H1 (cell line): ENCODE measurements at regions not wholly inside any gene's neighbourhood (a gene's known extent, or its start where the extent isn't known, plus 50 kb on each side); places are given as distances from the start of the nearest gene placed in this dataset.

ENCODE experiments used
- CTCF ChIA-PET: fragments of 300-600 bp; sonication (Branson Sonifier 250); formaldehyde crosslinking; loops from one replicate; lab custom pipeline; 2021; ENCODE audit not compliant: partially characterized antibody; lab: Charles Lee
- POLR2A ChIA-PET: fragments of 300-600 bp; sonication (Branson Sonifier 250); formaldehyde crosslinking; loops from one replicate; lab custom pipeline; 2021; ENCODE audit warnings: inconsistent platforms; ENCODE audit not compliant: partially characterized antibody; lab: Charles Lee
- DNase-seq, 2 experiments: peaks; one replicate each; pipeline versions ENCODE4 v3.0.0 to v3.0.0-alpha.2; 2010 to 2022; ENCODE audit warnings: low spot score in 2 of 2, low read depth in 1 of 2, mixed read lengths in 1 of 2
- FAIRE-seq: peaks from 2 replicates; lab custom pipeline; 2011; peaks lifted over from hg19 to GRCh38; lab: Jason Lieb, UNC
- H2AFZ ChIP-seq: 2 replicates; pipeline ENCODE4 v1.8.1; 2012; ENCODE audit warnings: low read length, inconsistent platforms
- H2AK5ac ChIP-seq: 2 replicates; pipeline ENCODE4 v1.6.1; 2013; ENCODE audit warnings: low read depth, low read length
- H2BK120ac ChIP-seq: replicated peaks from 2 replicates; pipeline ENCODE3; 2013; ENCODE audit warnings: low read depth, low read length, inconsistent platforms
- H2BK12ac ChIP-seq: 2 replicates; pipeline ENCODE4 v1.6.1; 2013; ENCODE audit warnings: low read depth, low read length
- H2BK15ac ChIP-seq: 2 replicates; pipeline ENCODE4 v1.6.1; 2013; ENCODE audit warnings: low read length
- H2BK20ac ChIP-seq: 2 replicates; pipeline ENCODE4 v1.6.1; 2013; ENCODE audit warnings: low read length
- H2BK5ac ChIP-seq: 2 replicates; pipeline ENCODE4 v1.6.1; 2013; ENCODE audit warnings: low read depth, low read length
- H3K14ac ChIP-seq: 2 replicates; pipeline ENCODE4 v1.6.1; 2013; ENCODE audit warnings: inconsistent platforms; ENCODE audit not compliant: insufficient read length
- H3K18ac ChIP-seq: 2 replicates; pipeline ENCODE4 v1.6.1; 2013; ENCODE audit warnings: low read length; ENCODE audit errors: extremely low read depth
- H3K23ac ChIP-seq: 2 replicates; pipeline ENCODE4 v1.6.1; 2013; ENCODE audit warnings: inconsistent platforms; ENCODE audit not compliant: insufficient read length
- H3K23me2 ChIP-seq: 2 replicates; pipeline ENCODE4 v1.6.1; 2013; ENCODE audit warnings: low read depth, low read length
- H3K27ac ChIP-seq: 2 replicates; pipeline ENCODE4 v1.6.1; 2011; ENCODE audit warnings: low read depth, low read length, inconsistent platforms
- H3K27me3 ChIP-seq, 4 experiments: replicated peaks in 1 of 4; 1 replicate in 1 of 4; 2 replicates in 3 of 4; pipeline versions ENCODE4 v1.6.1 to v1.8.1; 2011 to 2013; ENCODE audit warnings: low read length in 3 of 4, mild to moderate bottlenecking in 3 of 4, inconsistent platforms in 2 of 4, mixed read lengths in 2 of 4, moderate library complexity in 1 of 4; ENCODE audit not compliant: control insufficient read depth in 3 of 4, insufficient read depth in 3 of 4; ENCODE audit errors: extremely low read depth in 1 of 4
- H3K36me3 ChIP-seq, 4 experiments: 2 replicates each; pipeline versions ENCODE4 v1.6.1 to v1.8.1; 2011 to 2013; ENCODE audit warnings: mild to moderate bottlenecking in 4 of 4, low read length in 3 of 4, moderate library complexity in 2 of 4, control low read depth in 1 of 4, inconsistent platforms in 1 of 4; ENCODE audit not compliant: insufficient read depth in 4 of 4, control insufficient read depth in 2 of 4
- H3K4ac ChIP-seq: replicated peaks from 2 replicates; pipeline ENCODE3; 2013; ENCODE audit warnings: low read length, low read depth, mixed read lengths, inconsistent platforms; ENCODE audit not compliant: insufficient read length
- H3K4me1 ChIP-seq, 4 experiments: replicated peaks in 1 of 4; 1 replicate in 1 of 4; 2 replicates in 3 of 4; pipeline versions ENCODE4 v1.6.1 to v1.8.1; 2011 to 2013; ENCODE audit warnings: low read length in 3 of 4, inconsistent platforms in 2 of 4, mixed read lengths in 1 of 4; ENCODE audit not compliant: insufficient read depth in 4 of 4, control insufficient read depth in 3 of 4
- H3K4me2 ChIP-seq, 2 experiments: 2 replicates each; pipeline versions ENCODE4 v1.6.1 to v1.8.1; 2011 to 2013; ENCODE audit warnings: low read depth in 2 of 2, low read length in 2 of 2, control low read depth in 1 of 2, inconsistent platforms in 1 of 2, mild to moderate bottlenecking in 1 of 2; ENCODE audit not compliant: insufficient read depth in 1 of 2
- H3K4me3 ChIP-seq, 4 experiments: fragments of 200-600, 300-600 bp in 1 of 4; sonication (generic), shearing (Covaris generic), sonication (Bioruptor Twin) in 1 of 4; 2 replicates each; pipeline versions ENCODE4 v1.5.1 to v1.8.1; 2011 to 2016; ENCODE audit warnings: low read length in 4 of 4, low read depth in 3 of 4, control low read depth in 2 of 4, inconsistent platforms in 2 of 4, mild to moderate bottlenecking in 2 of 4, mixed read lengths in 1 of 4, moderate library complexity in 1 of 4; ENCODE audit not compliant: insufficient read depth in 2 of 4; ENCODE audit errors: extremely low read depth in 1 of 4
- H3K56ac ChIP-seq: replicated peaks from 2 replicates; pipeline ENCODE3; 2013; ENCODE audit warnings: low read depth, mild to moderate bottlenecking, mixed read lengths, low read length, inconsistent platforms; ENCODE audit not compliant: insufficient read length
- H3K79me1 ChIP-seq: 2 replicates; pipeline ENCODE4 v1.6.1; 2013; ENCODE audit warnings: low read depth, low read length, control low read depth
- H3K79me2 ChIP-seq, 2 experiments: 2 replicates each; pipeline versions ENCODE4 v1.6.1 to v1.8.1; 2012 to 2013; ENCODE audit warnings: low read length in 2 of 2, mild to moderate bottlenecking in 2 of 2, inconsistent platforms in 1 of 2; ENCODE audit not compliant: insufficient read depth in 2 of 2, control insufficient read depth in 1 of 2
- H3K9ac ChIP-seq, 4 experiments: replicated peaks in 1 of 4; 1 replicate in 1 of 4; 2 replicates in 3 of 4; pipeline versions ENCODE4 v1.6.1 to v1.8.1; 2011 to 2013; ENCODE audit warnings: low read depth in 3 of 4, low read length in 3 of 4, control low read depth in 2 of 4, mild to moderate bottlenecking in 2 of 4, moderate library complexity in 2 of 4, inconsistent platforms in 1 of 4; ENCODE audit errors: extremely low read depth in 1 of 4
- H3K9me3 ChIP-seq, 2 experiments: 2 replicates each; pipeline versions ENCODE4 v1.6.1 to v1.8.1; 2012 to 2013; ENCODE audit warnings: mild to moderate bottlenecking in 2 of 2, moderate library complexity in 2 of 2, control low read depth in 1 of 2, inconsistent platforms in 1 of 2, low read depth in 1 of 2, low read length in 1 of 2, mixed read lengths in 1 of 2; ENCODE audit not compliant: insufficient read depth in 2 of 2
- H4K20me1 ChIP-seq, 2 experiments: replicated peaks in 1 of 2; 2 replicates each; pipeline versions ENCODE3 to v1.8.1; 2011 to 2013; ENCODE audit warnings: inconsistent platforms in 2 of 2, low read length in 2 of 2, mild to moderate bottlenecking in 1 of 2; ENCODE audit not compliant: insufficient read depth in 2 of 2, control insufficient read depth in 1 of 2
- H4K5ac ChIP-seq: 2 replicates; pipeline ENCODE4 v1.6.1; 2013; ENCODE audit warnings: low read length, low read depth, mixed read lengths, inconsistent platforms; ENCODE audit not compliant: insufficient read length
- H4K8ac ChIP-seq: 2 replicates; pipeline ENCODE4 v1.8.0; 2013; ENCODE audit warnings: mild to moderate bottlenecking, moderate library complexity, low read length, inconsistent platforms; ENCODE audit not compliant: insufficient read depth; ENCODE audit errors: extremely low read depth
- H4K91ac ChIP-seq: replicated peaks from 2 replicates; pipeline ENCODE3; 2013; ENCODE audit warnings: low read length, mixed read lengths, inconsistent platforms; ENCODE audit not compliant: insufficient read length
- CEBPB ChIP-seq: IDR thresholded peaks from 2 replicates; pipeline ENCODE4 v1.6.1; 2012; ENCODE audit warnings: low read depth, low read length
- CHD2 ChIP-seq: IDR thresholded peaks from 2 replicates; pipeline ENCODE4 v1.6.1; 2012; ENCODE audit warnings: low read length, improper control_type of control experiment
- EP300 ChIP-seq, 2 experiments: IDR thresholded peaks; 1 replicate in 1 of 2; 2 replicates in 1 of 2; pipeline ENCODE4 v1.6.1; 2011 to 2012; ENCODE audit warnings: low read depth in 2 of 2, low read length in 2 of 2, mild to moderate bottlenecking in 2 of 2, borderline replicate concordance in 1 of 2, inconsistent platforms in 1 of 2, moderate library complexity in 1 of 2
- KDM1A ChIP-seq: fragments of 200-600, 300-600 bp; sonication (generic); IDR thresholded peaks from 2 replicates; pipeline ENCODE4 v1.7.1; 2016; ENCODE audit warnings: mild to moderate bottlenecking, low read length, borderline replicate concordance
- NRF1 ChIP-seq: IDR thresholded peaks from 2 replicates; pipeline ENCODE4 v1.6.1; 2011; ENCODE audit warnings: mild to moderate bottlenecking, low read depth, low read length, improper control_type of control experiment
- RXRA ChIP-seq: IDR thresholded peaks from 2 replicates; pipeline ENCODE4 v1.6.1; 2011; ENCODE audit warnings: low read depth, mild to moderate bottlenecking, low read length, moderate library complexity; ENCODE audit not compliant: insufficient read depth
- SUZ12 ChIP-seq: fragments of 200-600 bp; sonication (generic); IDR thresholded peaks from 2 replicates; pipeline ENCODE4 v1.6.1; 2012; ENCODE audit warnings: mild to moderate bottlenecking, inconsistent platforms, low read length, moderate library complexity, mixed read lengths

DNA sequence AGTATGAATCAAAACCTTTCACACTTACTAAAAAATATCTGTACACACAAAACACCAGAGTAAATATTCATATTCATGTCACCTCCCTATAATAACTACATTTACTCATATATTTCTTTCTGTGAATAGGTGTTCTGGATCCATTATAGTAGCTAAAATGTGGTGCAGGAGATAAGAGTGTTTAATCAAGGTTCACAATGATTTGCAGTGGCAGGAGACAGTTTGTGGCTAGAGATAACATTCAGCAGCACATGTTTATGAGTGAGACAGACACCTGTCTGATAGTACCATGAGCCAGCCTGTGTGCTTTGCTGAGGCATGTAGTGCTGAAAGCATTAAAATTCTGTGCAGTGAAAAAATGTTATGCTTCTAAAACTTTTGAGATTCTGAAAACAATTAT, 410.3 kb downstream of the SRGAP2C start:
- Histone ChIP-seq H3K4me2 (no peak overlapping the region), H2BK15ac (no peak overlapping the region), H3K27me3 (no peaks in the 10 kb centered on the region), H3K4ac (no peak overlapping the region), H3K23me2 (no peaks in the 10 kb centered on the region), H3K4me3 (no peak overlapping the region), H3K79me1 (no peaks in the 10 kb centered on the region), H3K23ac (no peak overlapping the region), H3K9ac (no peak overlapping the region), H3K79me2 (no peaks in the 10 kb centered on the region), H4K91ac (no peak overlapping the region), H3K56ac (no peak overlapping the region), H2BK5ac (no peak overlapping the region), H3K4me1 (no peaks in the 10 kb centered on the region), H3K9me3 (no peaks in the 10 kb centered on the region), H4K20me1 (no peaks in the 10 kb centered on the region), H2AK5ac (no peak overlapping the region), H2AFZ (no peak overlapping the region), H2BK120ac (no peak overlapping the region), H3K36me3 (no peaks in the 10 kb centered on the region), H4K8ac (no peak overlapping the region), H2BK12ac (no peak overlapping the region), H3K18ac (no peak overlapping the region), H3K27ac (no peak overlapping the region), H2BK20ac (no peak overlapping the region), H3K14ac (no peak overlapping the region), H4K5ac (no peak overlapping the region)
- ChIA-PET CTCF (no interaction called here), POLR2A (no interaction called here)
- FAIRE-seq = no peak
- DNase-seq = no peak
- no peak for TF ChIP-seq KDM1A
- TF ChIP-seq EP300 (IDR thresholded peaks at IDR 0.05; ENCODE audit: borderline replicate concordance in 1 of 2, low read depth in 2 of 2, low read length in 2 of 2) = no peak
- no peak for TF ChIP-seq SUZ12
- no peak for TF ChIP-seq CHD2
- no peak for TF ChIP-seq NRF1
- no peak for TF ChIP-seq RXRA
- TF ChIP-seq CEBPB = no peak
